ENCODE measurements at regions not wholly inside any gene's neighbourhood (a gene's known extent, or its start where the extent isn't known, plus 50 kb on each side); places are given as distances from the start of the nearest gene placed in this dataset.
"Not testable (repeated sequence)": the region's sequence is repeated elsewhere in the genome, so short reads cannot be mapped to it uniquely, and the experiment has no call there.

- Histone ChIP-seq H3K27me3 (no peaks in the 10 kb centered on the region), H3K4me1 (no peaks in the 10 kb centered on the region), H3K36me3 (no peaks in the 10 kb centered on the region), H3K4me3 (no peak overlapping the region), H3K9me3 (no peaks in the 10 kb centered on the region), H3K27ac (no peak overlapping the region)
- ATAC-seq (no peak), DNase-seq (no peak)
- intact Hi-C loops (cut with DNase I): no loop called here
- 55 to 69% methylated on average over 2 of the region's 2 CpGs for WGBS, 2 donors
- TF ChIP-seq, protein P1, sequence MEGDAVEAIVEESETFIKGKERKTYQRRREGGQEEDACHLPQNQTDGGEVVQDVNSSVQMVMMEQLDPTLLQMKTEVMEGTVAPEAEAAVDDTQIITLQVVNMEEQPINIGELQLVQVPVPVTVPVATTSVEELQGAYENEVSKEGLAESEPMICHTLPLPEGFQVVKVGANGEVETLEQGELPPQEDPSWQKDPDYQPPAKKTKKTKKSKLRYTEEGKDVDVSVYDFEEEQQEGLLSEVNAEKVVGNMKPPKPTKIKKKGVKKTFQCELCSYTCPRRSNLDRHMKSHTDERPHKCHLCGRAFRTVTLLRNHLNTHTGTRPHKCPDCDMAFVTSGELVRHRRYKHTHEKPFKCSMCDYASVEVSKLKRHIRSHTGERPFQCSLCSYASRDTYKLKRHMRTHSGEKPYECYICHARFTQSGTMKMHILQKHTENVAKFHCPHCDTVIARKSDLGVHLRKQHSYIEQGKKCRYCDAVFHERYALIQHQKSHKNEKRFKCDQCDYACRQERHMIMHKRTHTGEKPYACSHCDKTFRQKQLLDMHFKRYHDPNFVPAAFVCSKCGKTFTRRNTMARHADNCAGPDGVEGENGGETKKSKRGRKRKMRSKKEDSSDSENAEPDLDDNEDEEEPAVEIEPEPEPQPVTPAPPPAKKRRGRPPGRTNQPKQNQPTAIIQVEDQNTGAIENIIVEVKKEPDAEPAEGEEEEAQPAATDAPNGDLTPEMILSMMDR (IDR thresholded peaks at IDR 0.05): no peak
These were observed 411.3 kb upstream of the ARRDC3 start for GRCh38 chr5:91794455-91794854.

- no peaks in the 10 kb centered on the region for H3K36me3 ChIP-seq
- TF ChIP-seq, protein P1 (IDR thresholded peaks at IDR 0.05): no peak
- H3K27ac ChIP-seq: no peak overlapping the region
- no peak for ATAC-seq
- no peak for DNase-seq
- 19 to 35% methylated on average over 1 of the region's 1 CpG for WGBS, 2 donors
- no peaks in the 10 kb centered on the region for H3K4me1 ChIP-seq
- no peak overlapping the region for H3K4me3 ChIP-seq
- intact Hi-C loops (cut with DNase I): no loop called here
- no peaks in the 10 kb centered on the region for H3K27me3 ChIP-seq
- H3K9me3 ChIP-seq: peaks cover 0 to 10% (median 0%) of the 10 kb centered on the region in 11 donors
These were observed 404.6 kb upstream of the ARRDC3 start for GRCh38 chr5:91787718-91788117.

GRCh38 chr5:91777671-91778070, 394.6 kb upstream of the ARRDC3 start:
- TF ChIP-seq, protein P1 (IDR thresholded peaks at IDR 0.05): no peak
- Histone ChIP-seq H3K4me1 (no peaks in the 10 kb centered on the region), H3K27ac (no peak overlapping the region), H3K4me3 (no peak overlapping the region), H3K9me3 (no peaks in the 10 kb centered on the region), H3K36me3 (no peaks in the 10 kb centered on the region), H3K27me3 (no peaks in the 10 kb centered on the region)
- 66 to 83% methylated on average over 2 of the region's 2 CpGs for WGBS, 2 donors
- DNase-seq (no peak), ATAC-seq (no peak)
- intact Hi-C loops (cut with DNase I): no loop called here

DNA sequence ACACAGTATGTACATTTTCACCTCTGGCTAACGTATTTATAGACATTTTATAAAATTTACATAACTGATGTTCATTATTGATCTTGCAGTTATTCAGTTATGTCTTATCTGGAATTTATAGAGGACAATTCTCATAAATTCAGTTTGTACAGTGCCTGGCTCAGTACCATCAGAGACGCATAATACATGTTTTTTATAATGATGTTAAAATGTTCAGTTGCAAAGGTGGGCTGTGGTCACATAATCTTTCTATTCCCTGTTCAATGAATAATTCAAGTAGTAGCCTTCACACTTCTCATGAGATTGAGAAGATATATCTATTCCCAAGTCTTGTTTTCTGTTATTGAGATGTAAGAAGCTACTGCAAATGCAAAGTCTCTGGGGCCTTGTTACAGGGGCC, 393.1 kb upstream of the ARRDC3 start:
- no peaks in the 10 kb centered on the region for H3K9me3 ChIP-seq
- WGBS, 2 donors: 80 to 84% methylated on average over 2 of the region's 2 CpGs
- H3K27ac ChIP-seq: no peak overlapping the region
- DNase-seq (no peak), ATAC-seq (no peak)
- no peaks in the 10 kb centered on the region for H3K27me3 ChIP-seq
- no peak overlapping the region for H3K4me3 ChIP-seq
- no peaks in the 10 kb centered on the region for H3K36me3 ChIP-seq
- TF ChIP-seq, protein P1 (IDR thresholded peaks at IDR 0.05): no peak
- intact Hi-C loops (cut with DNase I): no loop called here
- no peaks in the 10 kb centered on the region for H3K4me1 ChIP-seq

DNA sequence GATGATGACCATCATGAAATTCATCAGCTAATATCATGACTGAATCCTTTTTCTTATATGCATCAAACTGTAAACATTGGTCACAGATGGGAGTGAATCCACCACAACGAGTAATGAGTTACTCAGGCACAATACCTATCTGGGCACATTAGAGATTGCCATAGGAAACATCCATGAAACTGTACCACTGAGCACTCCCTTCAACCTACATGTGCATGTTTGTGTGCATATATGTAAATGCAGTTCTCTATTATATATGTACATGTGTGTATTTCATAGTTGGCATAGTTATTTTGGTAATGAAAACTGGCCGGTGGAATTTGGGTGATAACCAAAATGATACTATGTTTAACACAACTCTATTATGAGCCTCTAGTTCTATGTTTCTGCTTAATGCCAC, 387.3 kb upstream of the ARRDC3 start:
- no peaks in the 10 kb centered on the region for H3K4me1 ChIP-seq
- no peak for DNase-seq
- 78 to 84% methylated on average over 2 of the region's 2 CpGs for WGBS, 2 donors
- no peak overlapping the region for H3K4me3 ChIP-seq
- no peak for ATAC-seq
- intact Hi-C loops (cut with DNase I): no loop called here
- TF ChIP-seq, protein P1 (IDR thresholded peaks at IDR 0.05): no peak
- no peak overlapping the region for H3K27ac ChIP-seq
- H3K9me3 ChIP-seq: no peaks in the 10 kb centered on the region
- no peaks in the 10 kb centered on the region for H3K36me3 ChIP-seq
- no peaks in the 10 kb centered on the region for H3K27me3 ChIP-seq

GRCh38 chr5:91757383-91757782, 374.3 kb upstream of the ARRDC3 start:
- ATAC-seq; intact Hi-C loops (cut with DNase I); H3K9me3 ChIP-seq; DNase-seq; H3K4me1 ChIP-seq; H3K27me3 ChIP-seq; H3K4me3 ChIP-seq; H3K36me3 ChIP-seq; H3K27ac ChIP-seq: not testable (repeated sequence)
- 91 to 95% methylated on average over 4 of the region's 4 CpGs for WGBS, 2 donors

Measured in heart right ventricle (tissue), 16 donors.